DOHH2 (cell line): ENCODE measurements at regions not wholly inside any gene's neighbourhood (a gene's known extent, or its start where the extent isn't known, plus 50 kb on each side); places are given as distances from the start of the nearest gene placed in this dataset.

Experiments
- EZH2phosphoT487 ChIP-seq: fragments of 200-600 bp; sonication (generic); IDR thresholded peaks from 2 replicates; pipeline ENCODE4 v1.6.1; 2017; ENCODE audit warnings: borderline replicate concordance, mild to moderate bottlenecking, antibody characterized with exemption, low read length, moderate library complexity, mixed read lengths
- TF ChIP-seq, protein P1 (sequence below): fragments of 200-600 bp; sonication (generic); IDR thresholded peaks from one replicate; pipeline ENCODE4 v1.5.1; 2014; ENCODE audit warnings: antibody characterized with exemption, mild to moderate bottlenecking, low read depth, low read length; ENCODE audit not compliant: poor library complexity, severe bottlenecking

DNA sequence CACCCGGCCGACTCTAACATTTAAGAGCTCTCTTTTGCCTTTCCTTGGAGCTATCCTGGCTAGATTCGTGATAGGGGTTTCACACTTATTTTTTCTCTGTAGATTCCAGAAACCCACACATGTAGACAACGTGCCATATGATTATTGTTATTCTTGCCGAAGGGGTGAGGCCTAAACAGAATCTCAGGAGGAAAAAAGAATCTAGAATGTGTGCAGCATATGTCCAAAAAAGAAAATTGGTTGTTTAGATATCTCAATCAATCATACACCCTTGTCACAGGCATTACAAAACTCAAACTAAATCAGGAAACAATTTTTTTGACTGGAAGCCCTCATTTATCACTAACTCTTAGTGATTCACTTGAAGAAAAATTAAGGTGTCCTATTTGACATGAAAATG lies 66.9 kb upstream of the TGM3 start:
- TF ChIP-seq, protein P1, sequence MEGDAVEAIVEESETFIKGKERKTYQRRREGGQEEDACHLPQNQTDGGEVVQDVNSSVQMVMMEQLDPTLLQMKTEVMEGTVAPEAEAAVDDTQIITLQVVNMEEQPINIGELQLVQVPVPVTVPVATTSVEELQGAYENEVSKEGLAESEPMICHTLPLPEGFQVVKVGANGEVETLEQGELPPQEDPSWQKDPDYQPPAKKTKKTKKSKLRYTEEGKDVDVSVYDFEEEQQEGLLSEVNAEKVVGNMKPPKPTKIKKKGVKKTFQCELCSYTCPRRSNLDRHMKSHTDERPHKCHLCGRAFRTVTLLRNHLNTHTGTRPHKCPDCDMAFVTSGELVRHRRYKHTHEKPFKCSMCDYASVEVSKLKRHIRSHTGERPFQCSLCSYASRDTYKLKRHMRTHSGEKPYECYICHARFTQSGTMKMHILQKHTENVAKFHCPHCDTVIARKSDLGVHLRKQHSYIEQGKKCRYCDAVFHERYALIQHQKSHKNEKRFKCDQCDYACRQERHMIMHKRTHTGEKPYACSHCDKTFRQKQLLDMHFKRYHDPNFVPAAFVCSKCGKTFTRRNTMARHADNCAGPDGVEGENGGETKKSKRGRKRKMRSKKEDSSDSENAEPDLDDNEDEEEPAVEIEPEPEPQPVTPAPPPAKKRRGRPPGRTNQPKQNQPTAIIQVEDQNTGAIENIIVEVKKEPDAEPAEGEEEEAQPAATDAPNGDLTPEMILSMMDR: no peak
- TF ChIP-seq EZH2phosphoT487: no peak
